NCI-H69 (cell line): ENCODE measurements at regions not wholly inside any gene's neighbourhood (a gene's known extent, or its start where the extent isn't known, plus 50 kb on each side); places are given as distances from the start of the nearest gene placed in this dataset.
"Not testable (repeated sequence)": the region's sequence is repeated elsewhere in the genome, so short reads cannot be mapped to it uniquely, and the experiment has no call there.

Experiments
- DNase-seq: peaks from one replicate; lab custom pipeline; 2025; lab: John Stamatoyannopoulos, UW

DNA sequence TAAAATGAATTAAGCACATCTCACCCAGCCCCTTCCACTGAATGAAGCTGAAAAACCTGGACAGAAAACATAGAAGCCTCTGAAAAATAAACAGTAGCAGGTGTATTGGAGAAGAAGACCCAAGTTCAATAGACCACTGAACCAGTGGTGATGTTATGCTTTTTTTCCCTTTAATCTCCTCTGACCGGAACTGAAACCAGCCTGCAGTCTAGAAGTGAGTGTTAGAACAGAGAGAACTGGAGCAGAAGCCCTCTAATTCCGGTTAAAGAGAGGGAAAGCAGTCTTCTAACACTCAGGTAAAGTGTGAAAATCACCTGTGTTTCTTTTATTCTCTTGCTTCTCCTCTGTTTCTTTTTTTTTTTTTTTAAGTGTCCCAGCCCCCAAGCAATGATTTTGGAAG is 83.5 kb upstream of the CCL21 start:
- no peak for DNase-seq

- DNase-seq, result no peak
These were observed 74.1 kb upstream of the CCL21 start for GRCh38 chr9:34783951-34784487.

DNA sequence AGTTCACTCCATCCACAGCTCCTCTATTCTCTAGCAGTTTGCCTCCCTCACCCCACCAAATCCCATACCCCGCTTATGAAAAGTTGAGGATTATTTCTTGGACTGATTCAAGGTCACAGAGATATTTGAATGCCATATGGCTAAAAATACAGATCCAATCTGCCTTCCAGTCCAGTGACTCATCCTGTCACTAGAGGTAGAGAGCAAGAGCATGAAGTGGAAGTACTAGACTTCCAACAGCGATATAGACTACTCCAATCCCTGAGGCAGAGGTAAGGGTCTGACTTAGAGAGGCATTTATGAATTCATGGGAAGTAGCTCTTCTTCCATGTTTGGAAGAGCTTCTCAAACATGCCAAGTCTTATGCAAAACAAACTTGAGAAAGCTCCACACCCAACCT is 72.4 kb upstream of the CCL21 start:
- DNase-seq, result no peak

- no peak for DNase-seq
These were observed 67.7 kb upstream of the CCL21 start for GRCh38 chr9:34777666-34778065.

- DNase-seq, result no peak
These were observed 64.0 kb upstream of the CCL21 start for GRCh38 chr9:34773955-34774354.

DNA sequence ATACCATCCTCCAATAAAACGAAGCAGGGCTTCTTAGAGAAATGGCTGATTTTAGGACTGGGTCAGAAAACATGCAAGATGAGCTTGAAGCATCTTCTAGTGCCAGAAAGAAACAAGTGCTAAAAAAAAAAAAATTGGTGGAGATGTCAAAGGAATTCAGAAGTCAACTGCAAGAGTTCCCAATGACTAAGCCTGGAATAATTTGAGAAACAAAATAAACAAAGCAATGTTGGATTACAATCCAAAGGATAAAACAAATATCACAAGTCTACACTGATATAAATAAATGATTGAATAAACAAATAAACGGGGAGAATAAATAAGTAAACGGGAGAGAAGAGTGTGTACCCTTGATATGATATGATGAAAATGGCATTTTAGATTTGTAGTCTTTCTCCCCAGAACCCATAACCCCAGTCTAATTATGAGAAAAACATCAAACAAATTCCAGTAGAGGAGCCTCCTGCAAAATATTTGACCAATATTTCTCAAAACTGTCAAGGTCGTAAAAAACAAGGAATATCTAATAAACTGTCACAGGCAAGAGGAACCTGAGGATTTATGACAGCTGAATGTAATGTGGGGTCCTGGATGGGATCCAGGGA is 63.5 kb upstream of the CCL21 start:
- DNase-seq, result no peak

- no peak for DNase-seq
These were observed 61.1 kb upstream of the CCL21 start for GRCh38 chr9:34771007-34771406.

GRCh38 chr9:34767087-34767486 is 57.2 kb upstream of the CCL21 start:
- not testable (repeated sequence) for DNase-seq

GRCh38 chr9:34760196-34761040 is 50.5 kb upstream of the CCL21 start:
- DNase-seq, result peak; percentile 43
